Kidney epithelial cell (primary cell): ENCODE measurements at regions not wholly inside any gene's neighbourhood (a gene's known extent, or its start where the extent isn't known, plus 50 kb on each side); places are given as distances from the start of the nearest gene placed in this dataset.
A peak's percentile ranks its signal among the peaks of the same experiment; 100 is the strongest.

ENCODE experiments used
- DNase-seq: peaks from one replicate; pipeline ENCODE4 v3.0.0-alpha.2; 2010; ENCODE audit warnings: low read depth
- H3K27me3 ChIP-seq: 2 replicates; pipeline ENCODE4 v1.6.0; 2011; ENCODE audit warnings: low read length; ENCODE audit not compliant: control insufficient read depth, insufficient read depth
- H3K36me3 ChIP-seq: 2 replicates; pipeline ENCODE4 v1.5.1; 2011; ENCODE audit warnings: low read length; ENCODE audit not compliant: control insufficient read depth, insufficient read depth
- H3K4me3 ChIP-seq: 2 replicates; pipeline ENCODE4 v1.5.1; 2011; ENCODE audit warnings: low read depth, mild to moderate bottlenecking, control low read depth, low read length
- CTCF ChIP-seq: IDR thresholded peaks from 2 replicates; pipeline ENCODE4 v1.5.1; 2011; ENCODE audit warnings: mild to moderate bottlenecking, moderate library complexity, low read length, control low read depth, inconsistent platforms; ENCODE audit not compliant: insufficient read depth, poor library complexity, severe bottlenecking

GRCh38 chr7:46751471-46751870 lies 830.4 kb upstream of the IGFBP3 start:
- no peak for DNase-seq
- Histone ChIP-seq H3K27me3 (no peaks in the 10 kb centered on the region), H3K36me3 (no peaks in the 10 kb centered on the region), H3K4me3 (no peak overlapping the region)
- no peak for TF ChIP-seq CTCF

GRCh38 chr7:46750321-46750865 lies 829.3 kb upstream of the IGFBP3 start:
- Histone ChIP-seq H3K4me3 (no peak overlapping the region), H3K36me3 (no peaks in the 10 kb centered on the region), H3K27me3 (no peaks in the 10 kb centered on the region)
- no peak for TF ChIP-seq CTCF
- no peak for DNase-seq

GRCh38 chr7:46747869-46748576 lies 827.0 kb upstream of the IGFBP3 start:
- no peak for DNase-seq
- H3K27me3 ChIP-seq, result no peaks in the 10 kb centered on the region
- no peak for TF ChIP-seq CTCF
- no peak overlapping the region for H3K4me3 ChIP-seq
- no peaks in the 10 kb centered on the region for H3K36me3 ChIP-seq

GRCh38 chr7:46746695-46747687 lies 825.9 kb upstream of the IGFBP3 start:
- Histone ChIP-seq H3K27me3 (no peaks in the 10 kb centered on the region), H3K36me3 (no peaks in the 10 kb centered on the region), H3K4me3 (no peak overlapping the region)
- peak; percentile 61 for DNase-seq
- TF ChIP-seq CTCF, result no peak

- TF ChIP-seq CTCF, result peak; percentile 23
- H3K4me3 ChIP-seq, result no peak overlapping the region
- no peaks in the 10 kb centered on the region for H3K27me3 ChIP-seq
- no peak for DNase-seq
- no peaks in the 10 kb centered on the region for H3K36me3 ChIP-seq
Observed at GRCh38 chr7:46745707-46746090, 824.6 kb upstream of the IGFBP3 start.
